Activated CD8-positive, alpha-beta T cell treated with anti-CD3 and anti-CD28 coated beads, Interleukin-2, amount 10 ng/mL, durations not matched to agents 7 days and 5 days (primary cell): ENCODE measurements at regions not wholly inside any gene's neighbourhood (a gene's known extent, or its start where the extent isn't known, plus 50 kb on each side); places are given as distances from the start of the nearest gene placed in this dataset.

Experiments
- ATAC-seq: fragments of 150-1000 bp; cut with Tn5 transposase; one replicate; pipeline ENCODE4 v1.10.0; 2021; ENCODE audit warnings: moderate library complexity
- CTCF ChIA-PET: fragments of 350-600 bp; sonication (Branson Sonifier 250); formaldehyde crosslinking; loops from one replicate; lab custom pipeline; 2021; ENCODE audit warnings: antibody characterized with exemption; lab: Charles Lee
- POLR2A ChIA-PET: fragments of 350-600 bp; sonication (Branson Sonifier 250); formaldehyde crosslinking; loops from one replicate; lab custom pipeline; 2021; ENCODE audit warnings: antibody characterized with exemption; lab: Charles Lee
- DNase-seq: peaks from one replicate; pipeline ENCODE4 v3.0.0-alpha.2; 2020
- H3K27ac Mint-ChIP-seq: one replicate; pipeline ENCODE4 v1.8.0; 2021; ENCODE audit warnings: mild to moderate bottlenecking, mixed read lengths
- H3K27me3 Mint-ChIP-seq: one replicate; pipeline ENCODE4 v1.8.0; 2021; ENCODE audit warnings: low read depth, mixed read lengths
- H3K36me3 Mint-ChIP-seq: one replicate; pipeline ENCODE4 v1.8.0; 2021; ENCODE audit warnings: low read depth, mixed read lengths
- H3K4me1 Mint-ChIP-seq: one replicate; pipeline ENCODE4 v1.8.0; 2021; ENCODE audit warnings: low read depth, mixed read lengths
- H3K4me3 Mint-ChIP-seq: one replicate; pipeline ENCODE4 v1.8.0; 2021; ENCODE audit warnings: mild to moderate bottlenecking, mixed read lengths
- H3K9me3 Mint-ChIP-seq: one replicate; pipeline ENCODE4 v1.8.0; 2022; ENCODE audit warnings: mixed read lengths; ENCODE audit not compliant: insufficient read depth

DNA sequence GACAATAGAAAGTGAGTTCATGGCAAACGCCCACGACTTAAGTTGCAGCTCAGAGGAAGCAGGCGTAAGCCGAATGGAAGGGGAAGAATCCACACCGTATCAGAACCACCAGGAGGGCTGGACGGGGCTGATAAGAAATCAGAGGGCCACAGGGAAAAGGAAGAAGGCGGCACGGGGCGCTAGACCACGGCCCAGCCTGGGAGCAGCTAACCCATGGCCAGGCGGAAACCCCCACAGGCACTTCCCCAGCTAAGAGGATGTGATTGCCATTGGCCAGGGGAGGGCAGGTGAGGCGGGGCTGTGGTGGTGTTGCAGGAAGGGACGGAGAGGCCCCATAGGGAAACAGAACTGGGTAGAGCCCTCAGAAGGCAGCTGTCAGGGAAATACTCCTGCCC is 174.0 kb upstream of the AFDN start:
- Mint-ChIP-seq H3K9me3 (no peaks in the 10 kb centered on the region), H3K4me3 (no peak overlapping the region), H3K4me1 (no peaks in the 10 kb centered on the region), H3K27me3 (no peaks in the 10 kb centered on the region), H3K36me3 (no peaks in the 10 kb centered on the region), H3K27ac (no peak overlapping the region)
- ATAC-seq (peak; percentile 11), DNase-seq (no peak)
- POLR2A ChIA-PET, result no interaction called here
- CTCF ChIA-PET, result no interaction called here

DNA sequence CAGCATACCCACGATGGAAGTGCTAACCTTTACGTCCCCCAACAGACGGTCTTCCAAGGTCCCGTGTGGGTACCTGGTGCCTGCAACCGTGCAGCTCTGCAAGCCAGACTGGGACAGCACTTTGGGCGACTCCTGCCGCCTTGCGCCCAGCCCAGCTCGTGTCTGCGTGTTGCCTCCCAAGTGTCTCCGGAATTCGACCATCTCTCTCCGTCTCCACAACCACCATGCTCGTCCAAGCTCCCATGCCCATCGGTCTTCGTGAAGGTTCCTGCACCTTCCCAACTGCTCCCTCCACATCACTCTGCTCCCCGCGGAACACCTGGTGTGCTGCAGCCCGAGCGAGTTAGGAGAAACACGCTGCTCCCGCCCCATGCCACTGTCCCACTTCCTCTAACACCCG is 173.2 kb upstream of the AFDN start:
- ATAC-seq, result no peak
- no peak overlapping the region for H3K4me3 Mint-ChIP-seq
- H3K4me1 Mint-ChIP-seq, result no peaks in the 10 kb centered on the region
- no peaks in the 10 kb centered on the region for H3K27me3 Mint-ChIP-seq
- CTCF ChIA-PET, result no interaction called here
- no peak for DNase-seq
- no peaks in the 10 kb centered on the region for H3K36me3 Mint-ChIP-seq
- no peak overlapping the region for H3K27ac Mint-ChIP-seq
- POLR2A ChIA-PET, result no interaction called here
- peaks cover 4% of the 10 kb centered on the region for H3K9me3 Mint-ChIP-seq

DNA sequence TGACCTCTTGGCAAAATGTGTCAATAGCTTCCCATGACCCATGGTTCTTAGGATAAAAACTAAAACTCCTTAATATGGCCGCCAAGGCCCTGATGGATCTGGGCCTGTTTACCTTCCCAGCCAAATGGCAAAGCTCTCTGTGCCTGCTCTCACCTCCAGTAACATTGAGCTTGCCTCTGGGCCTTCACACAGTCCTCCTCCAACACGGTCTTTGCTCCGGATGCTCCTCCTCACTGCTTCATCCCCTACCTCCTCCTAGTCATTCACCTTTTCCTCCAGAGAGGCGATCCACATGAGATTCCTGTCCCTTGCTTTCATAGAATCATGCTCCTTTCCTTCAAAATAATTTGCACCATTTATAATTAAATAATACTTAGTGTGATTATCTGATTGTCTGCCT is 172.3 kb upstream of the AFDN start:
- Mint-ChIP-seq H3K9me3 (peaks cover 4% of the 10 kb centered on the region), H3K4me1 (no peaks in the 10 kb centered on the region), H3K27ac (no peak overlapping the region), H3K36me3 (no peaks in the 10 kb centered on the region), H3K4me3 (no peak overlapping the region), H3K27me3 (no peaks in the 10 kb centered on the region)
- ATAC-seq, result no peak
- CTCF ChIA-PET, result no interaction called here
- no peak for DNase-seq
- POLR2A ChIA-PET, result no interaction called here

DNA sequence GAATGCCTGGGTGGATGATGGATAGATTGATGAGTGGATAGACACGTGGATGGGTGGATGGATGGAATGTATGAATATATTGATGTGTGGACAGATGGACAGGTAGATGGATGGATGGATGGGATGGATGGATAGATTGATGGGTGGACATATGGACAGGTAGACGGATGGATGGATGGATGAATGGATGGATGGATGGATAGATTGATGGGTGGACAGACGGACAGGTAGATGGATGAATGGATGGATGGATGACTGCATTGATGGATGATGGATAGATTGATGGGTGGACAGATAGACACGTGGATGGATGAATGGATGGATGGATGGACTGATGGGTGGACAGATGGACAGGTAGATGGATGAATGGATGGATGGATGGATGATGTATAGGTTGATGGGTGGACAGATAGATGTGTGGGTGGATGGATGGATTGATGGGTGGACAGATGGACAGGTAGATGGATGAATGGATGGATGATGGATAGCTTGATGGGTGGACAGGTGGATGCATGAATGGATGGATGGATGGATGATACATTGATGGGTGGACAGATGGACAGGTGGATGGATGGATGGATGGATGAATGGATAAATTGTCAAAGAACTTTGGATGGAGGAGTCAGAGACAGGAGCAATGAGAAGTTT is 171.4 kb upstream of the AFDN start:
- POLR2A ChIA-PET, result no interaction called here
- no peak overlapping the region for H3K27ac Mint-ChIP-seq
- CTCF ChIA-PET, result no interaction called here
- H3K9me3 Mint-ChIP-seq, result peaks cover 4% of the 10 kb centered on the region
- no peaks in the 10 kb centered on the region for H3K4me1 Mint-ChIP-seq
- H3K36me3 Mint-ChIP-seq, result no peaks in the 10 kb centered on the region
- H3K27me3 Mint-ChIP-seq, result no peaks in the 10 kb centered on the region
- ATAC-seq (no peak), DNase-seq (no peak)
- H3K4me3 Mint-ChIP-seq, result no peak overlapping the region

DNA sequence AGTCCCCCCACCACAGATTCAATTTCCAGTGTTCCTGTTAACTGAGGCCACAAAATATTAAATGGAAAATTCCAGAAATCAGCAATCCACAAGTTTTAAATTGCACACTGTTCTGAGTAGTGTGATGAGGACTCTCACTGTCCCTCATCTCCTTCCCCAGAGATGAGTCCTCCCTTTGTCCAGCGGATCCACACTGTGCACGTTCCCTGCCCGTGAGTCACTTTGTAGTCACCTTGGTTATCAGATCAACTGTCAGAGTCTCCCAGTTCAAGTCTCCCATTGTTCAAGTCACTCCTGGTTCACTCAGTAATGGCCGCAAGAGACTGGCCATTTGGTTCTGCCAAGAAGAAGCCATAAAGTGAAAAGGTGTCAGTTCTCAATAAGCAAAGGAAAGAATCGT is 168.6 kb upstream of the AFDN start:
- ChIA-PET CTCF (no interaction called here), POLR2A (no interaction called here)

DNA sequence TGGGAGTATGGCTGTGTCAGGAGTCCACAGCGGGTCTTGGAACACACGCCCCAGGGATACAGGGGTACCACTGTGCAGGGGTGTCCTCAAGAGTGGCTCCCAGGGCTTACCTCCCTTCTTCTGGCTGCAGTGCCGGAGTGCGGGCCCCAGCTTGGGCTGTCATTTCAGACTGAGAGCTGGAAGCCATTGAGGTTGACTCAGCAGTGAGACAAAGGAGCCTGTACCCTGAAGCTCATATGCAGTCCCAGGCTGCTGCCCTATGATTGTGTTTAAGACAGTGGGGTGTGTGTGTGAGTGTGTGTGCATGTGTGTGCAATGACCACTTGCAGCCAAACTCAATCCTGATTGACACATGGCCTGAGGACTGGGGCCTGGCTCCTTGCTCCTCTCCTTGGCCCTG is 167.7 kb upstream of the AFDN start:
- ATAC-seq (no peak), DNase-seq (no peak)
- H3K4me1 Mint-ChIP-seq, result no peaks in the 10 kb centered on the region
- CTCF ChIA-PET, result no interaction called here
- H3K9me3 Mint-ChIP-seq, result peaks cover 4% of the 10 kb centered on the region
- H3K36me3 Mint-ChIP-seq, result no peaks in the 10 kb centered on the region
- H3K27ac Mint-ChIP-seq, result no peak overlapping the region
- POLR2A ChIA-PET, result no interaction called here
- no peaks in the 10 kb centered on the region for H3K27me3 Mint-ChIP-seq
- H3K4me3 Mint-ChIP-seq, result no peak overlapping the region

More for the DNA sequence above, 168.6 kb upstream of the AFDN start:
- Mint-ChIP-seq H3K36me3 (no peaks in the 10 kb centered on the region), H3K27ac (peak overlapping the region; percentile 20), H3K27me3 (no peaks in the 10 kb centered on the region), H3K9me3 (peaks cover 4% of the 10 kb centered on the region), H3K4me3 (no peak overlapping the region), H3K4me1 (no peaks in the 10 kb centered on the region)
- DNase-seq (no peak), ATAC-seq (no peak)

DNA sequence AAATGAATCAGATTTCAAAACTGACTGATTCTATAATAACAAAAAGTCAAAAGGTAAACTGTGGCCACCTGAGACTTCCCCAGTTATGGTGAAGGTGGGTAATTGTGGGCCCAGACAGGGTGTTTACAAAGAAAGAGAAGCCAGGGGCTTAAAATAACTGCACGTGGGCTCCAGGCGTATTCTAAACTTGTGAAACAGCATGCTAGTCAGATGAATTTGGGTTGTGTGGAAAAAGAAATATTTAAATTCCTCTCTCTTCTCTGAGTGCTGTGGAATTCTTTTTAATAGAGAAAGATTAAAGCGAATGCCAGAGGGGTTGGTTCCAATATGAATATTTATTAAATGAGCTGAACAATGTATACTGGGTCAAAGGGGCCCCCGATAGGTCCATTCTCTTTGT is 166.3 kb upstream of the AFDN start:
- ChIA-PET CTCF (no interaction called here), POLR2A (no interaction called here)
- peaks cover 4% of the 10 kb centered on the region for H3K9me3 Mint-ChIP-seq
- no peaks in the 10 kb centered on the region for H3K4me1 Mint-ChIP-seq
- no peaks in the 10 kb centered on the region for H3K27me3 Mint-ChIP-seq
- no peak overlapping the region for H3K27ac Mint-ChIP-seq
- ATAC-seq (no peak), DNase-seq (no peak)
- no peak overlapping the region for H3K4me3 Mint-ChIP-seq
- H3K36me3 Mint-ChIP-seq, result no peaks in the 10 kb centered on the region

DNA sequence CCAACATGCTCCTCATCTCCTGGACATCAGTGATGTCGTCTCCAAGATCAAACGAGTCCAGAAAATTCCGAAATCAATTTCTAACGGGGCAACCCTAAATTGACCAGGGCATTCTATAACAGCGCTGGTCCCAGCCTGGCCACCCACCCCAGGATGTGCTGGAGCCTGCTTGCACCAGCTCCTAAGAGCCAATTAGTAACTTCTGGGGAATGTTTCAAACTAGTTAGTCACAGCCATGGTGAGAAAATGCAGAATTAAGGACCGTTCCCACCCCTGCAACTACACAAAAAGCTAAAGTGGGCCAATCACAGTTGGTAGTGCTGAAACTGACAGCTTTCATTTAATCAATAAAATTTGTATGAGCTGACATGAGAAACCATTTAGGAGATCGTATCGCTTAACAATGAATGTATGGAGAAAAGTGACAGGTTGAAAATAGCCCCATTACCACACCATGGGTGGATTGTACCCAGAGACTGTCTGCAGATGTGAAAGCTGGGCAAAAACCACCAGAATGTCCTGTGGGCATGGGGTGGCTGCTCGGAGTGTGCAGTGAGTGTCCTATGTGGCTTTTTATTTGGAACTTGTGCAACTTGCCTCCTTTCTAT is 165.7 kb upstream of the AFDN start:
- H3K27ac Mint-ChIP-seq, result no peak overlapping the region

DNA sequence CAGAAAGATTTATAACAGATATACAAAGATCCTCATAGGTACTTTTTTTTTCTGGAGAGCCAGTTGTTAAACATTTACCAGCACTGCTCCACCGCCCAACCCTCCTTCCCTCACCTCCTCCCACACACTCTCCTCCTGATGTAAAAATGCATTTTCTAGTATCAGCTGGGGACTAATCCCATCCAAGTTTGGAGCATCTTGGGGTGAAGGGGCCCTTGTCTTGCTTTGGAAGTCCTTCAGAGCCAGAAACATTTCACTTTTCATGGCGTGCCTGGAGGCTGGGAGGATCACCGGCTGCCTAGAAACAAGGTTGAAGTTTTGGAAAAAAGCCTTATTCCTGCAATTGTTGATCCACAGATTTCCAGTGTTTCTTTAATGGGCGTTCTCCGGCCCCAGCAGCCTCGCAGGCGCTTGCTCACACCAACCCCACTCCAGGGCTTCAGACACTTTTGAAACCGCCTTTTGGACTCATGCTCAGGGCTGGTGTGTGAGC is 165.1 kb upstream of the AFDN start:
- peaks cover 4% of the 10 kb centered on the region for H3K9me3 Mint-ChIP-seq
- no peak for ATAC-seq
- CTCF ChIA-PET, result no interaction called here
- POLR2A ChIA-PET, result no interaction called here
- H3K27me3 Mint-ChIP-seq, result no peaks in the 10 kb centered on the region
- no peak for DNase-seq
- H3K36me3 Mint-ChIP-seq, result no peaks in the 10 kb centered on the region
- no peak overlapping the region for H3K4me3 Mint-ChIP-seq
- H3K27ac Mint-ChIP-seq, result no peak overlapping the region
- H3K4me1 Mint-ChIP-seq, result no peaks in the 10 kb centered on the region

More for the DNA sequence above, 165.7 kb upstream of the AFDN start:
- DNase-seq, result no peak
- ATAC-seq, result no peak
- ChIA-PET POLR2A (no interaction called here), CTCF (no interaction called here)
- H3K27me3 Mint-ChIP-seq, result no peaks in the 10 kb centered on the region
- H3K4me1 Mint-ChIP-seq, result no peaks in the 10 kb centered on the region
- H3K9me3 Mint-ChIP-seq, result peaks cover 4% of the 10 kb centered on the region
- no peak overlapping the region for H3K4me3 Mint-ChIP-seq
- H3K36me3 Mint-ChIP-seq, result no peaks in the 10 kb centered on the region

DNA sequence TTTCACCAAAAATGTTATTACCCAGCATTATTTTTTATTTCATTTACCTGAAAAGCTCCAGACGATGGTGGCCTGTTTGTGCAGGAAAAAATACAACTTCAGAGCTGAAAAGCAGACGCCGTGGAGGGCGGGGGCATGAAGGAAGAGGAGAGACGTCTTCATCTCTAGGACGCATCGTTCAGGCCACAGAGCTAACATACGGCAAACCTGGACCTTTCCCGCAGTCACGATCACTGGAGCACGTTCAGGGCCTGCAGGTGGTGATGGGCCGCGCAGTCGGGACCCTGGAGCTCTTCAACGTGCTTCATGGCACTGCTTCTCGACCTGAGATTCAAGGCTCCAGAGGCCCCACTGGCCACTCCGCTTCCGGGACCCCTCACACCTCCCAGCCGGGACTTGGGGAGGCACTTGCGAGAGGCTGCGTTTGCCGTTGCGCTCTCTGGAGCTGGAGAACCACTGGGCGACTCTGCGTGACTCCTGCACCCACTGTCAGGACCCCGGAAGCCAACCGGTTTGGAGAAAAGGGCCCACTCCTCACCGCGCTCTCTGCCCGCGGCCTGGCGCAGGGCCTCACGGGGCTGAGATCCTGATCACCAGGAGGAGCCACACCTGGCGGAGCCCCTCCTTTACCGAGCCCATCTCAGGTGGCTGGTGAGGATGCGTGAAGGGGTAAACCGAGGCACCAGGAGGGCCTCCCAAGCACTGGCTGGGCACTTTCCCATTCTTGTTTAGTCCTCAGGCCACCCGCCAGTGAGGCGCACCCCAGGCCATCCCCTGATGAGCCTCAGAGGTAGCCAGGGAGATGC is 164.4 kb upstream of the AFDN start:
- POLR2A ChIA-PET, result no interaction called here
- DNase-seq, result no peak

DNA sequence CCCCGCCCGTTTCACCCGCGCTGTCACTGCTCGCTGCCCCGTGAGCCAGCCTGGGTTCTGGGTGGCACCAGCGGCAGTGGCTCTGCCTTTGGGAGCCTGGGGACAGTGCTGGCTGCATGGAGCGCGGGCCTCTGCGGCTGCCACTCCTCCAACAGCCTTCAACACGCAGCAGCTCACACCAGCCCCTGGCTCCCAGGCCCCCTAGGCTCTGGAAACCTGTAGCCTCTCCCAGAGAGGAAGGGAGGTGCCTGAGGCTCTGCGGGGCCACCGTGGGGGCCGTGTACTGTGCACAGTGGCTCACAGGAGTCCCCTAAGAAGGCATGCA is 163.9 kb upstream of the AFDN start:
- POLR2A ChIA-PET, result no interaction called here

More for the DNA sequence above, 164.4 kb upstream of the AFDN start:
- Mint-ChIP-seq H3K27me3 (no peaks in the 10 kb centered on the region), H3K4me3 (no peak overlapping the region), H3K4me1 (no peaks in the 10 kb centered on the region), H3K27ac (no peak overlapping the region), H3K9me3 (peaks cover 4% of the 10 kb centered on the region), H3K36me3 (no peaks in the 10 kb centered on the region)
- CTCF ChIA-PET, result no interaction called here
- no peak for ATAC-seq

DNA sequence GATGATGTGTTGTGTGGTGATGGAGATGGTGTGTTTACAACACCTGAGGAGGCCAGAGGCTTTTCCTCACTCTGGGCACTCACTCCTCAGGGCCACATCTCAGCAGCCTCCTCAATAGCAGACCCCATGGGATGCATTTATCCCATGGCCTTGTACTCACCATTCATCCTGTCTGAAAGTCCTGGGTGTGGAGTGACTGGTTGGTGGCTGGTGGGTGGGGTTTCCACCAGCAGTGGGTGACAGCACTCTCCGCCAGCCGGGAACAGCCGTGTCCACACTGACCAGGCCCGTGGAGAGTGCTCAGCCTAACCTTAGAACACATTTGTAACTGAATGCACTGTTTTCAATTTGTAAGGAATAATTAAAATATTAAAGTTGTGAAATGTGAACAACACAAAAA is 163.4 kb upstream of the AFDN start:
- Mint-ChIP-seq H3K36me3 (no peaks in the 10 kb centered on the region), H3K4me1 (no peaks in the 10 kb centered on the region), H3K4me3 (no peak overlapping the region), H3K27me3 (no peaks in the 10 kb centered on the region), H3K9me3 (no peaks in the 10 kb centered on the region), H3K27ac (no peak overlapping the region)
- no peak for ATAC-seq
- POLR2A ChIA-PET, result no interaction called here
- no peak for DNase-seq
- CTCF ChIA-PET, result no interaction called here

More for the DNA sequence above, 163.9 kb upstream of the AFDN start:
- CTCF ChIA-PET, result no interaction called here
- ATAC-seq (no peak), DNase-seq (no peak)
- peaks cover 4% of the 10 kb centered on the region for H3K9me3 Mint-ChIP-seq
- no peaks in the 10 kb centered on the region for H3K4me1 Mint-ChIP-seq
- H3K27me3 Mint-ChIP-seq, result no peaks in the 10 kb centered on the region
- H3K36me3 Mint-ChIP-seq, result no peaks in the 10 kb centered on the region
- no peak overlapping the region for H3K27ac Mint-ChIP-seq
- no peak overlapping the region for H3K4me3 Mint-ChIP-seq
